HCT116 (cell line): ENCODE measurements at regions not wholly inside any gene's neighbourhood (a gene's known extent, or its start where the extent isn't known, plus 50 kb on each side); places are given as distances from the start of the nearest gene placed in this dataset.

ENCODE experiments used
- CEBPB ChIP-seq: IDR thresholded peaks from 2 replicates; pipeline ENCODE4 v1.6.1; 2012; ENCODE audit warnings: low read depth
- EGR1 ChIP-seq: IDR thresholded peaks from 2 replicates; pipeline ENCODE4 v1.6.1; 2012; ENCODE audit warnings: low read depth
- EZH2 ChIP-seq: fragments of 200-600 bp; sonication (generic); IDR thresholded peaks from 2 replicates; pipeline ENCODE4 v1.6.1; 2017; ENCODE audit warnings: antibody characterized with exemption, mixed run types
- EZH2phosphoT487 ChIP-seq: fragments of 200-600 bp; IDR thresholded peaks from 2 replicates; pipeline ENCODE4 v1.6.1; 2018; ENCODE audit warnings: antibody characterized with exemption, borderline replicate concordance
- JUND ChIP-seq: IDR thresholded peaks from 2 replicates; pipeline ENCODE4 v1.6.1; 2012
- POLR2A ChIP-seq: IDR thresholded peaks from 2 replicates; pipeline ENCODE4 v1.7.0; 2011; ENCODE audit warnings: borderline replicate concordance; ENCODE audit not compliant: insufficient read depth, insufficient read length; ENCODE audit errors: extremely low read depth
- POLR2AphosphoS5 ChIP-seq: IDR thresholded peaks from 2 replicates; pipeline ENCODE4 v1.6.1; 2011; ENCODE audit warnings: mild to moderate bottlenecking, low read depth, low read length, moderate library complexity
- SP1 ChIP-seq: IDR thresholded peaks from 2 replicates; pipeline ENCODE4 v1.6.1; 2012; ENCODE audit warnings: low read depth
- YY1 ChIP-seq: IDR thresholded peaks from 2 replicates; pipeline ENCODE4 v1.6.1; 2011; ENCODE audit warnings: low read length, low read depth, moderate library complexity, mild to moderate bottlenecking; ENCODE audit not compliant: insufficient replicate concordance; ENCODE audit errors: extremely low read depth
- TF ChIP-seq, protein P1 (sequence below), 3 experiments: fragments of 200-600 bp in 1 of 3; sonication (generic) in 1 of 3; IDR thresholded peaks in 2 of 3; conservative IDR thresholded peaks in 1 of 3; 2 replicates each; pipeline ENCODE4 v1.5.1; 2012 to 2017; ENCODE audit warnings: low read depth in 2 of 3, low read length in 2 of 3, antibody characterized with exemption in 1 of 3, borderline replicate concordance in 1 of 3, control low read depth in 1 of 3, mild to moderate bottlenecking in 1 of 3, mixed read lengths in 1 of 3, mixed run types in 1 of 3, moderate library complexity in 1 of 3; ENCODE audit not compliant: insufficient read depth in 1 of 3
- TF ChIP-seq, protein P2 (sequence below): IDR thresholded peaks from 2 replicates; pipeline ENCODE4 v1.6.1; 2012
- TF ChIP-seq, protein P3 (sequence below): IDR thresholded peaks from 2 replicates; pipeline ENCODE4 v1.6.1; 2012; ENCODE audit warnings: low read depth
- TF ChIP-seq, protein P4 (sequence below): IDR thresholded peaks from 2 replicates; pipeline ENCODE4 v1.6.1; 2011; ENCODE audit warnings: mild to moderate bottlenecking, low read length, moderate library complexity; ENCODE audit not compliant: insufficient replicate concordance; ENCODE audit errors: extremely low read depth

DNA sequence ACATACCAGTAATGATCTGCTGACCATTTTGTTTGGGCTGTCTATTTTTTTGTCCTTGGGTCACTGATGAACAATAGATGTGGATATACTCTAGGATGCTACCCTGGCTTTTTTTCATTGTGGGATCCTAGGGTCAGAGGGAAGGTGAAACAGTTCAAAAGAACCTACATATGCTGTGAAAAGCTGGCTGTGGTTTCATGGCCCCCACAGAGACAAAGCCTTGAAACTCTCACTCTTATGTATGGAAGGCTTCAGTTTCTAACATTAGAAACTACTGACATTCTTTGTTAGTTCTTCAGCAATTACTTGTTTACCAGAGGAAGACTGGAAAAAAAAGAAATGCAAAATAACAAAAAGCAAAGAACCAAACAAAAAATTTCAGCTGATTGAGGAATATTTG lies 250.7 kb downstream of the FAT3 start:
- no peak for TF ChIP-seq POLR2A
- TF ChIP-seq, protein P1, sequence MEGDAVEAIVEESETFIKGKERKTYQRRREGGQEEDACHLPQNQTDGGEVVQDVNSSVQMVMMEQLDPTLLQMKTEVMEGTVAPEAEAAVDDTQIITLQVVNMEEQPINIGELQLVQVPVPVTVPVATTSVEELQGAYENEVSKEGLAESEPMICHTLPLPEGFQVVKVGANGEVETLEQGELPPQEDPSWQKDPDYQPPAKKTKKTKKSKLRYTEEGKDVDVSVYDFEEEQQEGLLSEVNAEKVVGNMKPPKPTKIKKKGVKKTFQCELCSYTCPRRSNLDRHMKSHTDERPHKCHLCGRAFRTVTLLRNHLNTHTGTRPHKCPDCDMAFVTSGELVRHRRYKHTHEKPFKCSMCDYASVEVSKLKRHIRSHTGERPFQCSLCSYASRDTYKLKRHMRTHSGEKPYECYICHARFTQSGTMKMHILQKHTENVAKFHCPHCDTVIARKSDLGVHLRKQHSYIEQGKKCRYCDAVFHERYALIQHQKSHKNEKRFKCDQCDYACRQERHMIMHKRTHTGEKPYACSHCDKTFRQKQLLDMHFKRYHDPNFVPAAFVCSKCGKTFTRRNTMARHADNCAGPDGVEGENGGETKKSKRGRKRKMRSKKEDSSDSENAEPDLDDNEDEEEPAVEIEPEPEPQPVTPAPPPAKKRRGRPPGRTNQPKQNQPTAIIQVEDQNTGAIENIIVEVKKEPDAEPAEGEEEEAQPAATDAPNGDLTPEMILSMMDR (IDR thresholded peaks at IDR 0.05 in 2 of 3, conservative IDR thresholded peaks at IDR 0.05 in 1 of 3; ENCODE audit: borderline replicate concordance in 1 of 3, insufficient read depth in 1 of 3, low read depth in 2 of 3, low read length in 2 of 3) = no peak
- TF ChIP-seq, protein P2, sequence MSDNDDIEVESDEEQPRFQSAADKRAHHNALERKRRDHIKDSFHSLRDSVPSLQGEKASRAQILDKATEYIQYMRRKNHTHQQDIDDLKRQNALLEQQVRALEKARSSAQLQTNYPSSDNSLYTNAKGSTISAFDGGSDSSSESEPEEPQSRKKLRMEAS = no peak
- no peak for TF ChIP-seq YY1
- TF ChIP-seq POLR2AphosphoS5 = no peak
- no peak for TF ChIP-seq EZH2
- TF ChIP-seq, protein P3, sequence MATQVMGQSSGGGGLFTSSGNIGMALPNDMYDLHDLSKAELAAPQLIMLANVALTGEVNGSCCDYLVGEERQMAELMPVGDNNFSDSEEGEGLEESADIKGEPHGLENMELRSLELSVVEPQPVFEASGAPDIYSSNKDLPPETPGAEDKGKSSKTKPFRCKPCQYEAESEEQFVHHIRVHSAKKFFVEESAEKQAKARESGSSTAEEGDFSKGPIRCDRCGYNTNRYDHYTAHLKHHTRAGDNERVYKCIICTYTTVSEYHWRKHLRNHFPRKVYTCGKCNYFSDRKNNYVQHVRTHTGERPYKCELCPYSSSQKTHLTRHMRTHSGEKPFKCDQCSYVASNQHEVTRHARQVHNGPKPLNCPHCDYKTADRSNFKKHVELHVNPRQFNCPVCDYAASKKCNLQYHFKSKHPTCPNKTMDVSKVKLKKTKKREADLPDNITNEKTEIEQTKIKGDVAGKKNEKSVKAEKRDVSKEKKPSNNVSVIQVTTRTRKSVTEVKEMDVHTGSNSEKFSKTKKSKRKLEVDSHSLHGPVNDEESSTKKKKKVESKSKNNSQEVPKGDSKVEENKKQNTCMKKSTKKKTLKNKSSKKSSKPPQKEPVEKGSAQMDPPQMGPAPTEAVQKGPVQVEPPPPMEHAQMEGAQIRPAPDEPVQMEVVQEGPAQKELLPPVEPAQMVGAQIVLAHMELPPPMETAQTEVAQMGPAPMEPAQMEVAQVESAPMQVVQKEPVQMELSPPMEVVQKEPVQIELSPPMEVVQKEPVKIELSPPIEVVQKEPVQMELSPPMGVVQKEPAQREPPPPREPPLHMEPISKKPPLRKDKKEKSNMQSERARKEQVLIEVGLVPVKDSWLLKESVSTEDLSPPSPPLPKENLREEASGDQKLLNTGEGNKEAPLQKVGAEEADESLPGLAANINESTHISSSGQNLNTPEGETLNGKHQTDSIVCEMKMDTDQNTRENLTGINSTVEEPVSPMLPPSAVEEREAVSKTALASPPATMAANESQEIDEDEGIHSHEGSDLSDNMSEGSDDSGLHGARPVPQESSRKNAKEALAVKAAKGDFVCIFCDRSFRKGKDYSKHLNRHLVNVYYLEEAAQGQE = no peak
- no peak for TF ChIP-seq JUND
- no peak for TF ChIP-seq CEBPB
- no peak for TF ChIP-seq SP1
- no peak for TF ChIP-seq EZH2phosphoT487
- TF ChIP-seq, protein P4, sequence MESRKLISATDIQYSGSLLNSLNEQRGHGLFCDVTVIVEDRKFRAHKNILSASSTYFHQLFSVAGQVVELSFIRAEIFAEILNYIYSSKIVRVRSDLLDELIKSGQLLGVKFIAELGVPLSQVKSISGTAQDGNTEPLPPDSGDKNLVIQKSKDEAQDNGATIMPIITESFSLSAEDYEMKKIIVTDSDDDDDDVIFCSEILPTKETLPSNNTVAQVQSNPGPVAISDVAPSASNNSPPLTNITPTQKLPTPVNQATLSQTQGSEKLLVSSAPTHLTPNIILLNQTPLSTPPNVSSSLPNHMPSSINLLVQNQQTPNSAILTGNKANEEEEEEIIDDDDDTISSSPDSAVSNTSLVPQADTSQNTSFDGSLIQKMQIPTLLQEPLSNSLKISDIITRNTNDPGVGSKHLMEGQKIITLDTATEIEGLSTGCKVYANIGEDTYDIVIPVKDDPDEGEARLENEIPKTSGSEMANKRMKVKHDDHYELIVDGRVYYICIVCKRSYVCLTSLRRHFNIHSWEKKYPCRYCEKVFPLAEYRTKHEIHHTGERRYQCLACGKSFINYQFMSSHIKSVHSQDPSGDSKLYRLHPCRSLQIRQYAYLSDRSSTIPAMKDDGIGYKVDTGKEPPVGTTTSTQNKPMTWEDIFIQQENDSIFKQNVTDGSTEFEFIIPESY = no peak
- no peak for TF ChIP-seq EGR1
